Stimulated activated CD4-positive, alpha-beta T cell treated with anti-CD3 and anti-CD28 coated beads, Interleukin-1b, Interleukin-23, amount 100 ng/mL, for 48 hours (primary cell): ENCODE measurements at regions not wholly inside any gene's neighbourhood (a gene's known extent, or its start where the extent isn't known, plus 50 kb on each side); places are given as distances from the start of the nearest gene placed in this dataset.
"Not testable (repeated sequence)": the region's sequence is repeated elsewhere in the genome, so short reads cannot be mapped to it uniquely, and the experiment has no call there.

Source experiments
- DNase-seq: peaks from one replicate; pipeline ENCODE4 v3.0.0-alpha.2; 2020

DNA sequence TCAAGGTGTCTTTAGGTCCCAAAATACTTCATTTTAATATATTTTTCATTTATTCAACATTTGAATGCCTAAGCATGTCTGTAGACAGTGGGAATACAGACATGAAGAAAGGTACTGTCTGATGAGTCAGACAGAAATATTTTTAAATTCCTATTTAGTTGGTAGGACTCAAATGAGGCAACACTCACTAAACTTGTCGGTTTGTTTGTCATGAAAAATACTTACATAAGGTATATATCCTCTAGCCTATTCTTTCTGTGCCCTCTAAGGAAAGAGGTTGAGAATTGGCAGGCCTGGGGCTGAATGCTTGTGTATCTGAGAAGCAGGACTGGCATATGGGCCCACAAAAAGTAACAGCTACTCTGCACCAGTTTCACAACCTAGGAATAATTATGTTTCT lies 423.6 kb upstream of the MDFIC2 start:
- DNase-seq = no peak

DNA sequence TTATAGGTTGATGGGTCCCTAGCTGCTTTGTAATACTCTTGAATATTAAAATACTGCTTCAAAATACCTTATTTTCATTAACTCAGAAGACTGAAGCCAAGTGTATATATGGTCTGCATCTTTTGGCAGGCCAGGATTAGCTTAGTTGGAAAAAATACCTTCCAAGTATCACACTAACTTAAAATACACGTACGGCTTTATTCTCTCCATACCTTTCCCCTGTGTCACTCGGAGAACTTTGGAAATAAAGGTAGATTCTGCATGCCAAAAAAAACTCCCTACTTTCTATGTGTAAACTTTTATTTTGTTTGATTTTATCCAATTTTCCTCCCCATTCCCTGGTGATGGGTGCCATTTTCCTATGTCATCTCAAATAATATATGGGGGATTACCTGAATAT lies 422.3 kb upstream of the MDFIC2 start:
- DNase-seq = no peak

DNA sequence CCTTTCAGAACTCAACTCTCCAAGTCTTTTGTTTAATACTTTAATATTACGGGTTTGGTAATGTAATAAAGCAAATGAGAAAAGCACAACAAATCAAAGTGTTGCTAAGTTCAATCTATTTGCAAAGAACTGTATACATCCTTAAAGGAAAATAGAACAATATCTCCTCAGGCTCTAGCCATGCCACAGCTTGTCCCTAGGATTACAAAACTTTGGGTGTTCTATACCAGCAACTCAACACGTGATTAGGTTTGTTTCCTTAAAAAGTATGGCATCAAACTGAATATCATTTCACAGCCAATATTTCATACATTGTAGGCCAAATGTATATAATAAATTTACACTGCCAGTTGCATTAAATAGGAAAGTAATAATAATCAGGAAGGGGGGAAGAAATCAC lies 418.6 kb upstream of the MDFIC2 start:
- no peak for DNase-seq

- no peak for DNase-seq
Observed at GRCh38 chr3:70729845-70730244, 417.4 kb upstream of the MDFIC2 start.

DNA sequence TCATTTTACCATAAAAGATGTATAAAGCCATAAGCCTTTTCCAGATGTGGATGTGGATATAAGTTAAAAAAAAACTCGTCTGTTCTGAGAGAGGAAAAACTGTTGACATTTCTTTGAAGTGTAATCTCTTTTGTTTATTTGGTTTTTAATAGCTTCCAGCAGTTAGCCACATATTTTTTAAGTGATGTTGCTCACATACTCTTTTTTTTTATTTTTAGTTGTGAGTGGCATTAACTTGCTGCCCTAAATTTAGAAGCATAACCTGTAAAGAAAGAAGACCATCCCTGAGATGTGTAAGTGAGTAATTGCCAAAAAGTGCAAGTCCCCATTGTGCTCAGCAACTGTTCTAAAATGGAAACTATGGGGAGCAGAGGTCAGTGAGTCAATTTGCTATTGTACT lies 415.9 kb upstream of the MDFIC2 start:
- DNase-seq = no peak

DNA sequence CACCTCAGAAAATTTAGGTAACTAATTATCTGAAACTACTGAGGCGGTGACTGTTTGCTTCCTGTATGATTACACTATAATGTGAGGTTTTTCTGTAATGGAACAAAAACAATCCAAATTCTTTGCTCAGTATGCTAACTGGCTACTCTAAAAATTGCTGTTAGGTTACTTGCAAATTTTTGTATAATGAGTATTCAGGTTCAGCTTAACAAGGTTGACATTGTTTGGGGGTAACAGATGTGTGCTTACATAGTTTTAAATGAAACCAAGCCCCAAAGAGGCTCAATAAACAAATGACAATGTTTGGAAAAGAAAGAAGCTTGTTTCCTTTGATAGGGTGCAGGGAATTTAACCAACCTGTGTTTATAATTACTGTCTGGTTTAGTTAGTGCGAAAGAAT lies 414.5 kb upstream of the MDFIC2 start:
- DNase-seq = no peak

- no peak for DNase-seq
Observed at GRCh38 chr3:70726096-70726938, 413.9 kb upstream of the MDFIC2 start.

DNA sequence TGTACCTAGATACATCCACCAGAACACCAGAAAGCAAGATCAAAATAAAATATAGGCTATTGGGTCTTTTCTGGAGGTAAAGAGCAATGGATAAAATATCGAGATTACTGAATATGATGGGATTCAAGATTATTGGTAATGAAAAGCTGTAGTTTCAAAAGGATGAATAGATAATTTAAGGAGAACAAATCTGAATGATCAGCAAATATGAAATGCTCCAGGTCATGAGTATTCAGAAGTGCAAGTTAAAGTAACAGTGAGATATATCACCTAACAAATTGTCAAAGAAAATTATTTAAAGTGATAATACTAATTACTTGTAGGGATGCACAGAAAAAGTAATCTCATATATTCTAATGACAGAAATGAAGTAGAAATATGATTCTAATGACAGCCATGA lies 409.6 kb upstream of the MDFIC2 start:
- no peak for DNase-seq

DNA sequence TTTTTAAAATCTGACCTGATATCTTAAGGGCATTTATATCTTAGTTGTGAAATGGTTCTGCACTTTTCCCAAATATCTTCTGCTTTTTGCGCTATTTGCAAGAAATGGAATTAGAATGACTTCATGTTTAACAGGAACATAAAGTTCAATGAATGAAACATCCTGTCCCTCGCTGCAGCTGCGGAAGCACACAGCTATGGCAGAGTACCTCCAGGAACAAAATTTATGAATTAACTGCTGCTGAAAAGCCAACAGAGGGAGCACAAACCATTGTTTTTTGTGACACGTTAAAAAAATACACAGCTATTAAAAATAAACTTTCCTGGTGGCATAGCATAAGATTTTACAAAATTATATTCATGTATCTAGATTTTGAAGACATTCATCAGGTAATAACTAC lies 404.4 kb upstream of the MDFIC2 start:
- no peak for DNase-seq

DNA sequence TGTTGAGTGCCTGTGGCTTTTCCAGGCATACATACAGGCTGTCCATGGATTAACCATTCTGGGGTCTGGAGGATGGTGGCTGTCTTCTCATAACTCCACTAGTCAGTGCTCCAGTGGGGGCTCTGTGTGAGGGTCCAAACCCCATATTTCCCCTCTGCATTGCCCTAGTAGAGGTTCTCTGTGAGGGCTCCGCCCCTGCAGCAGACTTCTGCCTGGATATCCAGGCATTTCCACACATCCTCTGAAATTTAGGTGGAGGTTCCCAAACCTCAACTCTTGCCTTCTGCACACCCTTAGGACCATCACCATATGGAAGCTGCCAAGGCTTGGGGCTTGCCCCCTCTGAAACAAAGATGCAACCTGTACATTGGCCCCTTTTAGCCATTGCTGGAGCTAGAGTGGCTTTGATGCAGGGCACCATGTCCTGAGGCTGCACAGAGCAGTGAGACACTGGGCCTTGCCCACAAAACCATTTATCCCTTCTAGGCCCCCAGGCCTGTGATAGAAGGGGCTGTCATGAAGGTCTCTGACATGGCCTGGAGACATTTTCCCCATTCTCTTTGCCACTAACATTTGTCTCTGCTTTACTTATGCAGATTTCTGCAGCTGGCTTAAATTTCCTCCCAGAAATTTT lies 400.1 kb upstream of the MDFIC2 start:
- DNase-seq = no peak

DNA sequence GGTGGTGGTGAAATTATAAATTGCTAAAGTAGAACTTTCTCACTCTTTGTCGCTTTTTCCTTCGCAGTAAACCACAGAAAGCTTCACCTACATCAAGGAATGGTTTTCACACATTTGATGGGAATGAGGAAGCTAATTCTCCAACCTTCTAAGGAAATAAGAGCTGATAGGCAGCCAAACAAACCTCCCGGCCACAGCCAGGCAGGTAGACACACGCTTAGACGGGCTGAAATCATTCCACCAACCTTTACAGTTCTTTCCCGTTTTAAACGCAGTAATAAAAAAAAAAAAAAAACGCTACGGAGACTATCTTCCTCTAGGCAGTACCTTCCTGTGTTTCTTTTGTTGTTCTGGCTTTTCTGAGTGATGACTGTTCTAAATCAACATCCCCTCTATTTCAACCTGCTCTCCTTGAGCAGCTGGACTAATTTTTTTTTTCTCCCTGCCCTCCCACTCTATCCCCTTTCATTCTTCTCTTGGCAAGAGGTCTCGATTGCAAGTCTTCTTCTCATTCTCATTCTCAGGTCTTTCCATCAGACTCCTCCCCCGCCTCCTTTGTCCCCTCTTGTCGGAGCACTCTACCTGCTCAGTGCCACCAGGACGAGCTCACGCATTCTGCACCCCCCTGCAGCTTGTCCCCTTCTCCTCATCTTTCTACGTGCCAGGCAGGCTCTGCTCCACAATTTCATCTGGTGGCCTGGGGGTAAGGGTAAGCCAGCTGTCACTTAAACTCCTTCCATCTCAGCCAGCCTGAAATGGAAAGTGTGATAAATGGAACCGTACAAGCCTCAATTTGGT lies 391.1 kb upstream of the MDFIC2 start:
- DNase-seq = no peak

- DNase-seq = no peak
Observed at GRCh38 chr3:70702132-70702531, 389.7 kb upstream of the MDFIC2 start.

DNA sequence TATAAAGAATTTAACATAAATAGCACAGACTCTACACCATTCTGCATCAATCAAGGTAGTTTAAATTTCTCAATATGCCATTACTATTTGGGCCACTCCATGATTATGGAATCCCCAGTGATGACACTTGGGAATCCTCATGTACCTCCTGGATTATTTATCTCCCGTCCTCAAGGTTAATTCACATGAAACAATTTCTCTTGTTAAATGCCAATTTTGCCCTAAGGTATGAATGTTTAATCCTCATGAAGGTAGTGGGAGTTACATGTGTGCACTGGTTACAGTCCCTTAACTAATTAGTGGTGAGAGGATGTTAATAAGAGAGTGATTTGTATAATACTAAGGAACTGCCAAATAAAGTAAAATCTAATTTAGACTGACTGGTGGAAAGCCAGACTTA lies 372.3 kb upstream of the MDFIC2 start:
- no peak for DNase-seq

DNA sequence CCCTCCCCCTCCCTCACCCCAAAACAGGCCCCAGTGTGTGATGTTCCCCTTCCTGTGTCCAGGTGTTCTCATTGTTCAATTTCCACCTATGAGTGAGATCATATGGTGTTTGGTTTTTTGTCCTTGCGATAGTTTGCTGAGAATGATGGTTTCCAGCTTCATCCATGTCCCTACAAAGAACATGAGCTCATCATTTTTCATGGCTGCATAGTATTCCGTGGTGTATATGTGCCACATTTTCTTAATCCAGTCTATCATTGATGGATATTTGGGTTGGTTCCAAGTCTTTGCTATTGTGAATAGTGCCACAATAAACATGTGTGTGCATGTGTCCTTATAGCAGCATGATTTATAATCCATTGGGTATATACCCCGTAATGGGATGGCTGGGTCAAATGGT lies 363.4 kb upstream of the MDFIC2 start:
- not testable (repeated sequence) for DNase-seq

DNA sequence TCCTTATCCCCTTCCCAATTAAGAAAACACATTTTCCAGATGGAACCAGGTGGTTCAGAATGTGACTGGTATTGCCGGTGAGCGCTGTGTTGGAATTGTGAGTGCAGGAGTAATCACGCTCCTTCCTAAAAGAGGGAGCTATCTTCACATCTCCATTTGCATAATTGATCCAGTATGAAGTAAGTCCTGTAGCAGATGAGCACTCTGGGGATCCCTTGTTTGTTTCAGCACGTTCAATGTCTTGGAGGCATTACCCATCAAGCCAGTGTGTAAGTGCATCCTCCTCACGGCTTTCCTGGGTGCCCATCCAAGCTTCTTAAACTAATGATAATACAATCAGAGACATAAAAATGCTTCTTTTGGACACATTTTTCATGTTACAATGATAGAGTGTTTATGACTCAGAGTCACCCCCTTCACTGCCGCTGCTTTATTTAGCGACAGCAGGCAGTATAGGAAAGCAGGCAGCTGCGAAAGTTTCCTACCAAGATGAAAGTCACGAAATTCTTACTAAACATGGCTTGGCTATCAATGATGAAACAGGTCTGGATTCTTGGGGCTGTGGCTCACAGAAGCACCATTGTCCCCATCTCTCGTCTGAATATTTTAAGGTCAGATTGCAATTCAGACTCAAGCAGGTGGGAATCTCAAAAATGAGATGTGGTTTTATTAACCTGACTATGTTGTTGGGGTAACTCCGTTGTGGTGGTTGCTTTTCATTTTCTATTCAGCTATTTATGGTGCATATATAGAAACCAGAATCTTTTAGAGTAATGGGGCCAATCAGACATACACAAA lies 346.3 kb upstream of the MDFIC2 start:
- no peak for DNase-seq

DNA sequence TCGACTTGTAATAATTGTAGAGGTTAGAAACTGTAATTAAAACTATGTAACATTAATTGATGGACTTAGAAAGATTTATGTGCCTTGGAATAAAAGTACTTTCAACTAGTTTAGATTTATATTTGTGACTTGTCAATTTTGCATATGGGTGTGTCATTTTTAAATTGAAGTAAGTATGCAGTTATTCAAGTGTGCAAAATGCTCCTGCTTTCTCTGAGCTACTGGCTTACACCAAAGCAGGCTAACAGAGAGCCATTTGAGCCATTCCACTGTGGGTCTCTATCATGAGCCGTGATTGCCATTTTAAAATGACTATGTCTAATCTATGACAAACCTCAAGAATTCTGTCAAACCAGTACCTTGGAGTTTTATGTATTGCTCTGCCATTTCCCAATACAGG lies 345.0 kb upstream of the MDFIC2 start:
- DNase-seq = no peak

DNA sequence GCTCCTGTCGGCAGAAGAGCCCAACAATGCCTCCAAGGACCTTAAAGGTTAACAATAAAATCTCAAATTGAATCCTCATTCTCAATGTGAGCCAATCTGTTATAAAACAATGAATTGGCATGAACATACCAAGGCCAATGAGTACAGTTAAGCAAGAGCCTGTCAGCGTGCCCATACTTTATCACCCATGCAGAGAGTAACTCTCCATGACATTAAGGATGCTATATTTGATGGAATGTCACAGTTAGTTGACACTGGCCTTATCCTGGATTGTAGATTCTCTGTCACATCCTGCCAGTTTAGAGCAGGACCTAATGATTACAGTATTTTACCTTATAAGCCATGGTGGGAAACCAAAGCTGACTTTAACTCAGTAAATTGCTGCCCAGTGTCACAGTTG lies 335.4 kb upstream of the MDFIC2 start:
- no peak for DNase-seq

- DNase-seq = no peak
Observed at GRCh38 chr3:70647094-70647493, 334.7 kb upstream of the MDFIC2 start.

GRCh38 chr3:70646635-70647034 lies 334.2 kb upstream of the MDFIC2 start:
- no peak for DNase-seq

DNA sequence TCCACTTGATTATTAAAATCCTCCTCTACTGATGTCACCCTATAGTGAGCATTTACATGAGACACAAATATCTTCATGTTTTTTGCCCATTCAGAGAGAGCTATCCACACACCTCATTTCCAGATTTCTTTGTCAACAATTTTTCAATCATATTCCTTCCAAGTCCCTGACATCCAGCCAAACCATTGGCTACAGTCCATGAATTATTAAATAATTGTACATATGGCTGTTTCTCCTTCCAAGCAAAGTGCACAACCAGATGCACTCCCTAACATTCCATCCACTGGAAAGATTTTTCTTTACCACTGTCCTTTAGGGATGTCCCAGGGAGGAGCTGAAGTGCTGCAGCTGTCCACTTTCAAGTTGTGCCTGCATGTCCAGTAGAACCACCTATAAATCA lies 328.0 kb upstream of the MDFIC2 start:
- no peak for DNase-seq

- DNase-seq = no peak
Observed at GRCh38 chr3:70635301-70635700, 322.9 kb upstream of the MDFIC2 start.

DNA sequence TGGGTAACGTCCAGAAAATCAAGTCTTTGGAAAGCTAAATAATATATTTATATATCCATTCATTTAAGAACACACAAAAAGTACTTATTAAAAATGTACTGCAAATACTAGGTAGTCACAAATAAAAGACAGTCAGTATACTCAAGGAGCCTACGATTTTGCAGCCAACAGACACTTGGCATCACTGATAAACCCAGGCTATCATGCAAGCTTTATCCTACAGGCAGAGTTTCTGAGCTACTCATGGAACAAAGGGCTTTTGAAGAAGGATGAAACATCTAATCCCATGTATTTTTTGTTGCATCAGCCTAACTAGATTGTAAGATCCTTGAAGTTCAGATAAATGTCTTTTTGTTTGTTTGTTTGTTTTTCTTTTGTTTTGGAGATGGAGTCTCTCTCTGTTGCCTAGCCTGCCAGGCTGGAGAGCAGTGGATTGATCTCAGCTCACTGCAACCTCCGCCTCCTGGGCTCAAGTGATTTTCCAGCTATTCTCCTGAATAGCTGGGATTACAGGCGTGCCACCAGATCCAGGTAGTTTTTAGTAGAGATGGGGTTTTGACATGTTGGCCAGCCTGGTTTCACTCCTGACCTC lies 319.4 kb upstream of the MDFIC2 start:
- no peak for DNase-seq

DNA sequence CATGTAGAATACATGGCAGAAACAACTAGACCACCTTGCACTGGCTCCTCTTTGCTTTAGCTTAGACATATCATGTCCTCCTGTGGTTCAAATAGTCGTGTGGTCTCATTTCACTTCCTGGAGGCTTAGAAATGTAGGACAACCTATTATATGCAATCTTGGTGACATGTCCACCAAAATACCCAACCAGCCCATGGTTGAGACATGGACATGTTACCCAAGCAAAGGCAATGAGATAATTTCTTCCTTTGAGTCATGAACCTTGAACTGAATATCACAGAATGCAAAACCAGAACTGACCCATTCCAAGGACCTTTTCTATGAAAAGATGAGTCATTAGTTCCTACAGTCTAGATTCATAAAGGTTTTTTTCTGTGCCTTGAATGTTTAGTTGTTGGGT lies 309.0 kb upstream of the MDFIC2 start:
- DNase-seq = no peak
